ENCODE measurements at regions not wholly inside any gene's neighbourhood (a gene's known extent, or its start where the extent isn't known, plus 50 kb on each side); places are given as distances from the start of the nearest gene placed in this dataset.

- Histone ChIP-seq H3K27ac (peak overlapping the region in 1 of 2 donors; percentile 66), H3K36me3 (no peaks in the 10 kb centered on the region), H3K4me1 (no peaks in the 10 kb centered on the region), H3K4me3 (no peak overlapping the region), H3K27me3 (no peaks in the 10 kb centered on the region), H3K9me3 (no peaks in the 10 kb centered on the region)
- intact Hi-C loops (cut with DNase I; ENCODE audit: low total_unique reads): no loop called here
- no peak for DNase-seq (ENCODE audit: low spot score in 2 of 2)
- TF ChIP-seq POLR2AphosphoS5 (IDR thresholded peaks at IDR 0.05) (no peak), CTCF (IDR thresholded peaks at IDR 0.05) (no peak), POLR2A (IDR thresholded peaks at IDR 0.05) (no peak)
Observed at GRCh38 chr17:77862890-77863813, 95.4 kb upstream of the TNRC6C start.

- H3K27me3 ChIP-seq: no peaks in the 10 kb centered on the region
- peak overlapping the region in 1 of 2 donors; percentile 66 for H3K27ac ChIP-seq
- no peaks in the 10 kb centered on the region for H3K36me3 ChIP-seq
- TF ChIP-seq CTCF (IDR thresholded peaks at IDR 0.05): no peak
- TF ChIP-seq POLR2A (IDR thresholded peaks at IDR 0.05): no peak
- no peak for TF ChIP-seq POLR2AphosphoS5 (IDR thresholded peaks at IDR 0.05)
- no peaks in the 10 kb centered on the region for H3K4me1 ChIP-seq
- no peak for DNase-seq (ENCODE audit: low spot score in 2 of 2)
- intact Hi-C loops (cut with DNase I; ENCODE audit: low total_unique reads): no loop called here
- no peaks in the 10 kb centered on the region for H3K9me3 ChIP-seq
- no peak overlapping the region for H3K4me3 ChIP-seq
Observed at GRCh38 chr17:77863814-77864161, 94.7 kb upstream of the TNRC6C start.

GRCh38 chr17:77864234-77865111, 94.0 kb upstream of the TNRC6C start:
- Histone ChIP-seq H3K36me3 (no peaks in the 10 kb centered on the region), H3K27me3 (no peaks in the 10 kb centered on the region), H3K9me3 (no peaks in the 10 kb centered on the region), H3K27ac (peak overlapping the region in 1 of 2 donors; percentile 66), H3K4me3 (no peak overlapping the region), H3K4me1 (no peaks in the 10 kb centered on the region)
- intact Hi-C loops (cut with DNase I; ENCODE audit: low total_unique reads): no loop called here
- TF ChIP-seq POLR2A (IDR thresholded peaks at IDR 0.05) (no peak), POLR2AphosphoS5 (IDR thresholded peaks at IDR 0.05) (no peak), CTCF (IDR thresholded peaks at IDR 0.05) (no peak)
- no peak for DNase-seq (ENCODE audit: low spot score in 2 of 2)

GRCh38 chr17:77865112-77865611, 93.3 kb upstream of the TNRC6C start:
- TF ChIP-seq POLR2A (IDR thresholded peaks at IDR 0.05): no peak
- TF ChIP-seq CTCF (IDR thresholded peaks at IDR 0.05): no peak
- no peaks in the 10 kb centered on the region for H3K27me3 ChIP-seq
- H3K27ac ChIP-seq: peak overlapping the region in 1 of 2 donors; percentile 66
- no peaks in the 10 kb centered on the region for H3K36me3 ChIP-seq
- H3K4me3 ChIP-seq: peak overlapping the region in 1 of 3 donors; percentile 28
- no peaks in the 10 kb centered on the region for H3K9me3 ChIP-seq
- no peak for DNase-seq (ENCODE audit: low spot score in 2 of 2)
- intact Hi-C loops (cut with DNase I; ENCODE audit: low total_unique reads): no loop called here
- H3K4me1 ChIP-seq: no peaks in the 10 kb centered on the region

All from breast epithelium (tissue), 4 donors.